ENCODE measurements at regions not wholly inside any gene's neighbourhood (a gene's known extent, or its start where the extent isn't known, plus 50 kb on each side); places are given as distances from the start of the nearest gene placed in this dataset.
"Not testable (repeated sequence)": the region's sequence is repeated elsewhere in the genome, so short reads cannot be mapped to it uniquely, and the experiment has no call there.

GRCh38 chr7:81155654-81156373 lies 237.0 kb upstream of the SEMA3C start:
- no peak for ATAC-seq
- no peak for DNase-seq
- Mint-ChIP-seq H3K4me3 (no peak overlapping the region), H3K4me1 (no peaks in the 10 kb centered on the region), H3K27ac (no peak overlapping the region), H3K9me3 (no peaks in the 10 kb centered on the region), H3K27me3 (no peaks in the 10 kb centered on the region)

- H3K9me3 Mint-ChIP-seq = no peaks in the 10 kb centered on the region
- H3K4me3 Mint-ChIP-seq = no peak overlapping the region
- no peaks in the 10 kb centered on the region for H3K27me3 Mint-ChIP-seq
- no peak overlapping the region for H3K27ac Mint-ChIP-seq
- ATAC-seq (no peak), DNase-seq (no peak)
- H3K4me1 Mint-ChIP-seq = no peaks in the 10 kb centered on the region
These were observed 235.7 kb upstream of the SEMA3C start for GRCh38 chr7:81154565-81154964.

GRCh38 chr7:81152925-81153324 lies 234.1 kb upstream of the SEMA3C start:
- not testable (repeated sequence) for H3K27me3 Mint-ChIP-seq, H3K4me1 Mint-ChIP-seq, H3K27ac Mint-ChIP-seq, DNase-seq, ATAC-seq, H3K9me3 Mint-ChIP-seq, H3K4me3 Mint-ChIP-seq

- no peak for DNase-seq
These were observed 232.1 kb upstream of the SEMA3C start for GRCh38 chr7:81150951-81151361.

GRCh38 chr7:81143856-81144255 lies 225.0 kb upstream of the SEMA3C start:
- peaks cover 6 to 18% of the 10 kb centered on the region in 2 donors for H3K9me3 Mint-ChIP-seq
- H3K4me3 Mint-ChIP-seq = no peak overlapping the region
- DNase-seq (no peak), ATAC-seq (no peak)
- H3K27me3 Mint-ChIP-seq = no peaks in the 10 kb centered on the region
- no peak overlapping the region for H3K27ac Mint-ChIP-seq
- H3K4me1 Mint-ChIP-seq = no peaks in the 10 kb centered on the region

More at GRCh38 chr7:81150951-81151361, 232.1 kb upstream of the SEMA3C start:
- Mint-ChIP-seq H3K27me3 (no peaks in the 10 kb centered on the region), H3K4me1 (no peaks in the 10 kb centered on the region), H3K27ac (no peak overlapping the region), H3K9me3 (peaks cover 0 to 4% of the 10 kb centered on the region in 2 donors), H3K4me3 (no peak overlapping the region)
- no peak for ATAC-seq

GRCh38 chr7:81141257-81142205 lies 222.7 kb upstream of the SEMA3C start:
- H3K9me3 Mint-ChIP-seq = peaks cover 6 to 18% of the 10 kb centered on the region in 2 donors
- not testable (repeated sequence) for ATAC-seq, H3K4me1 Mint-ChIP-seq, H3K27ac Mint-ChIP-seq, DNase-seq, H3K4me3 Mint-ChIP-seq, H3K27me3 Mint-ChIP-seq

GRCh38 chr7:81140775-81141174 lies 221.9 kb upstream of the SEMA3C start:
- no peak for DNase-seq
- H3K9me3 Mint-ChIP-seq = peaks cover 6 to 12% of the 10 kb centered on the region in 2 donors
- H3K4me1 Mint-ChIP-seq = no peaks in the 10 kb centered on the region
- H3K4me3 Mint-ChIP-seq = no peak overlapping the region
- no peak overlapping the region for H3K27ac Mint-ChIP-seq
- no peak for ATAC-seq
- no peaks in the 10 kb centered on the region for H3K27me3 Mint-ChIP-seq

- ATAC-seq = no peak
- H3K27ac Mint-ChIP-seq = no peak overlapping the region
- peaks cover 4 to 8% of the 10 kb centered on the region in 2 donors for H3K9me3 Mint-ChIP-seq
- DNase-seq = no peak
- no peaks in the 10 kb centered on the region for H3K4me1 Mint-ChIP-seq
- no peaks in the 10 kb centered on the region for H3K27me3 Mint-ChIP-seq
- H3K4me3 Mint-ChIP-seq = no peak overlapping the region
These were observed 221.4 kb upstream of the SEMA3C start for GRCh38 chr7:81140252-81140651.

GRCh38 chr7:81138870-81139269 lies 220.0 kb upstream of the SEMA3C start:
- H3K9me3 Mint-ChIP-seq = no peaks in the 10 kb centered on the region
- ATAC-seq = no peak
- H3K4me1 Mint-ChIP-seq = no peaks in the 10 kb centered on the region
- H3K27me3 Mint-ChIP-seq = no peaks in the 10 kb centered on the region
- no peak overlapping the region for H3K4me3 Mint-ChIP-seq
- no peak for DNase-seq
- no peak overlapping the region for H3K27ac Mint-ChIP-seq

- ATAC-seq (no peak), DNase-seq (no peak)
- H3K4me1 Mint-ChIP-seq = no peaks in the 10 kb centered on the region
- no peaks in the 10 kb centered on the region for H3K27me3 Mint-ChIP-seq
- H3K4me3 Mint-ChIP-seq = no peak overlapping the region
- no peaks in the 10 kb centered on the region for H3K9me3 Mint-ChIP-seq
- H3K27ac Mint-ChIP-seq = no peak overlapping the region
These were observed 216.5 kb upstream of the SEMA3C start for GRCh38 chr7:81135324-81135723.

GRCh38 chr7:81128011-81128410 lies 209.2 kb upstream of the SEMA3C start:
- Mint-ChIP-seq H3K27me3 (no peaks in the 10 kb centered on the region), H3K4me1 (no peaks in the 10 kb centered on the region), H3K4me3 (no peak overlapping the region), H3K9me3 (peaks cover 24 to 39% of the 10 kb centered on the region in 2 donors), H3K27ac (no peak overlapping the region)
- ATAC-seq = no peak
- no peak for DNase-seq

- DNase-seq (no peak), ATAC-seq (no peak)
- Mint-ChIP-seq H3K9me3 (peaks cover 8 to 18% of the 10 kb centered on the region in 2 donors), H3K27me3 (no peaks in the 10 kb centered on the region), H3K4me3 (no peak overlapping the region), H3K27ac (no peak overlapping the region), H3K4me1 (no peaks in the 10 kb centered on the region)
These were observed 202.0 kb upstream of the SEMA3C start for GRCh38 chr7:81120803-81121202.

GRCh38 chr7:81120111-81120510 lies 201.3 kb upstream of the SEMA3C start:
- no peak overlapping the region for H3K4me3 Mint-ChIP-seq
- DNase-seq (no peak), ATAC-seq (no peak)
- H3K4me1 Mint-ChIP-seq = no peaks in the 10 kb centered on the region
- H3K27ac Mint-ChIP-seq = no peak overlapping the region
- H3K27me3 Mint-ChIP-seq = no peaks in the 10 kb centered on the region
- peaks cover 6 to 11% of the 10 kb centered on the region in 2 donors for H3K9me3 Mint-ChIP-seq

GRCh38 chr7:81114633-81115032 lies 195.8 kb upstream of the SEMA3C start:
- H3K9me3 Mint-ChIP-seq = peaks cover 6 to 7% of the 10 kb centered on the region in 2 donors
- no peaks in the 10 kb centered on the region for H3K4me1 Mint-ChIP-seq
- no peak for DNase-seq
- H3K27ac Mint-ChIP-seq = no peak overlapping the region
- ATAC-seq = no peak
- no peak overlapping the region for H3K4me3 Mint-ChIP-seq
- H3K27me3 Mint-ChIP-seq = no peaks in the 10 kb centered on the region

GRCh38 chr7:81112731-81113130 lies 193.9 kb upstream of the SEMA3C start:
- no peaks in the 10 kb centered on the region for H3K27me3 Mint-ChIP-seq
- no peak for ATAC-seq

More at GRCh38 chr7:81112731-81113130, 193.9 kb upstream of the SEMA3C start:
- no peak overlapping the region for H3K4me3 Mint-ChIP-seq
- H3K4me1 Mint-ChIP-seq = no peaks in the 10 kb centered on the region
- DNase-seq = no peak
- H3K27ac Mint-ChIP-seq = no peak overlapping the region
- peaks cover 0 to 6% of the 10 kb centered on the region in 2 donors for H3K9me3 Mint-ChIP-seq
